Activated T-helper 1 cell treated with anti-CD3 and anti-CD28 coated beads, Interleukin-12 subunit alpha, Interleukin-12 subunit beta, Interleukin-2, Interleukin-4 antibody, amounts not matched to agents 30 ng/mL and 10 ng/mL and 1 ng/mL, durations not matched to agents 14 hours and 24 hours and 36 hours (primary cell): ENCODE measurements at regions not wholly inside any gene's neighbourhood (a gene's known extent, or its start where the extent isn't known, plus 50 kb on each side); places are given as distances from the start of the nearest gene placed in this dataset.

Experiments used
- DNase-seq: peaks from one replicate; pipeline ENCODE4 v3.0.0; 2021; ENCODE audit warnings: low spot score
- H3K27ac Mint-ChIP-seq: one replicate; pipeline ENCODE4 v1.8.0; 2021; ENCODE audit warnings: mild to moderate bottlenecking, mixed read lengths
- H3K27me3 Mint-ChIP-seq: one replicate; pipeline ENCODE4 v1.8.0; 2022; ENCODE audit warnings: mild to moderate bottlenecking, moderate library complexity, mixed read lengths; ENCODE audit not compliant: insufficient read depth
- H3K36me3 Mint-ChIP-seq: one replicate; pipeline ENCODE4 v1.8.0; 2021; ENCODE audit warnings: low read depth, mixed read lengths
- H3K4me1 Mint-ChIP-seq: one replicate; pipeline ENCODE4 v1.8.0; 2021; ENCODE audit warnings: low read depth, mixed read lengths
- H3K4me3 Mint-ChIP-seq: one replicate; pipeline ENCODE4 v1.8.0; 2021; ENCODE audit warnings: mild to moderate bottlenecking, moderate library complexity, mixed read lengths
- H3K9me3 Mint-ChIP-seq: one replicate; pipeline ENCODE4 v1.8.0; 2021; ENCODE audit warnings: mixed read lengths
- intact Hi-C: fragments of 100-400 bp; cut with micrococcal nuclease; formaldehyde crosslinking; loops from one replicate; pipeline ENCODE4 v1.15.1; 2024

DNA sequence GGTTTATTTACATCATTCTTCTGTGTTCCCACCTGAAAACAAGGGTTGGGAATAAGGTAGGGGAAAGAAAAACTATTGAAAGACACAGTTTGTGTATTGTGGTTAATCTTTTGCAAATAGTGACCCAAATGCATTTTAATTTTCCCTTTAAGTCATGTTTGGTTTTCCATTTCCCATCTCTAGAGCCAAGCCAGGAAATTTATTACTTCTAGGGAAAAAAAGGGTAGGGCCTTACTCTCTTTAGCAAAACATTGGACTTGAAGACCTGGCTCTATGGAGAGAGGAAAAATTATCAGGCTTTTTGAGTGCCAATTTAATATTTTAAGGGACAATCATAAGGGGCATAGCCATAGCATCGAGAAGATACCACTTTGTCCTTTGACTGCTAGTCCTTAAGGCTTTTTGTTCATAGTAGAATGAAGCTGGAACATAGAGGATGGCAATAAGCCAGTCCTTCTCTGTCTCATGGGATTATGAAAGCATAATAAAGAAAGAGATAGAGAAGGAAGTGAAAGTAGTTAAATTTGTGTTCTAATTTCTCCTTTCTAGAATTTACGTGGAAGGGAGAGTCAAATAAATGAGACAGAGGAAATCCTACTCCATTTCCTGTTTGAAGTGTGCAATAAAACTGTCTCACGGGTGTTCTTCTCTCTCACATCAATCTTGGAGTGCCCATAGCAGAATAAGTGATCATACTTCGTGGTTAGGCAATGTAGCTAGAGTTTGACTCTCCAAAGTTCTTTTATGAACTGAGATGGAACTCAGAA lies 50.9 kb upstream of the PPFIA2 start:
- intact Hi-C loops = no loop called here
- Mint-ChIP-seq H3K4me3 (no peak overlapping the region), H3K36me3 (no peaks in the 10 kb centered on the region)

DNA sequence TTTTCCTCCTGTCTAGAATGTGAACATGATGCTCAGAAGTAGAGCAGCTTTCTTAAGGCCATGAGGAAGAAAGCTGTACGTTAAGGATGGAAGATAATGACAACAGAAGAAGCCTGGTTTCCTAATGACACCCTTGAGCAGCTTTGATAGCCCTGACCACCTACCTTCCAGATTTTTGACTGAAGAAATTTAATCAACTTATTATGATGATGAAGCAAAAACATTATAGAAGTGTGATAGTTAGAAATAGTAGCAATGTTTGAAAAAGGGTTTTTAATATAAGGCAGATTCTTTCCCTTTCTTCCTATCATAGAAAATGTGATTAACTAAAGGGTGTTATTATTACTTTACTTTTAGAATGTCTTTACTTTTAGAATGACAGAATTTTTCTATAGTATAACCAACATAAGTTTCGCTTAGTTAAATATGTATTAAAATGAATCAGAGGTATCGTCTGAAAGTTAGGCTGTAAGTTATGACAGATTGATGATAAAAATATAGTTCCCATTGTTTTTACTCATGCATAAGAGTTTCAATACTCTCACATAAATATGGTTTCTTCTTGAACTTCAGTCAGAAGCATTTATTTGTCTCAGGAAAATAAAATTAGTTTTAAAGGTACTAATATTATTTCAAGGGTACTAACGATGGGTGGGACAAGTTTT lies 50.1 kb upstream of the PPFIA2 start:
- no peak overlapping the region for H3K4me3 Mint-ChIP-seq
- H3K27me3 Mint-ChIP-seq = no peaks in the 10 kb centered on the region
- peaks cover 7% of the 10 kb centered on the region for H3K9me3 Mint-ChIP-seq
- no peaks in the 10 kb centered on the region for H3K36me3 Mint-ChIP-seq
- H3K27ac Mint-ChIP-seq = no peak overlapping the region
- intact Hi-C loops = no loop called here
- no peaks in the 10 kb centered on the region for H3K4me1 Mint-ChIP-seq
- DNase-seq = no peak

More for the DNA sequence above, 50.9 kb upstream of the PPFIA2 start:
- DNase-seq = no peak
- Mint-ChIP-seq H3K27me3 (no peaks in the 10 kb centered on the region), H3K4me1 (no peaks in the 10 kb centered on the region), H3K27ac (no peak overlapping the region), H3K9me3 (peaks cover 14% of the 10 kb centered on the region)
